ENCODE measurements at regions not wholly inside any gene's neighbourhood (a gene's known extent, or its start where the extent isn't known, plus 50 kb on each side); places are given as distances from the start of the nearest gene placed in this dataset.

DNA sequence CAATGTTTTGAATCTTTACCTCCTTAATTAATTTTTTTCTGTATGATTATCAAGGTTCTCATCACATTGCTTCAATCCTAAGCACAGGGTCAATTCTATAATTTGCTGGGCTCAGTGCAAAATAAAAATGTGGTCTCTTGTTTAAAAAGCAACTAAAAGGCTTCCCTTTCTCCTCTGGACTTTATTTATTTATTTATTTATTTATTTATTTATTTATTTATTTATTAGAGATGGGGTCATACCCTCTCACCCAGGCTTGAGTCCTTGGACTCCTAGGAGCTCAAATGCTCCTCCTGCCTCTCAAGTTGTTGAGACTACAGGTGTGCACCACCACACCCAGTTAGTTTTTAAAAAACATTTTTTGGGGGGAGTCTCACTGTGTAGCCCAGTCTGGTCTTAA lies 710.1 kb upstream of the REG3G start:
- DNase-seq, result no peak

DNA sequence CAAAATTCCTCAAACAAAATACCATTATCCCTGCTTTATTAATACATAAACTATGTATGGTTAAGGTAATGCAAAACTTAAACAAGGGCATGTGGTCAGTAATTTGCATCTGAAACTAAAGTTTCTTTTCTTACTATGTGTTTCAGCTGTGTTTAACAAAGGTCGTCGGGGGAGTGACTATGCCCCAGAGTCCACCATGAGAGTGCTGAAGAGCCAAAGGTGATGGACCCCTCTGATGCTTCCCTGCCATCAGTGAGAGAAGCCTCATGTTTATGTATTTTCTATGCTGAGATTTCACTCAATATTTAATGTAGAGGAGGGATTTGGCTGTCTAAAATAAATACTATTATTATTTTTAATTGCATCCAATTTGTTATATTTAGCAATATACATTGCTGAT lies 707.2 kb upstream of the REG3G start:
- DNase-seq, result no peak

DNA sequence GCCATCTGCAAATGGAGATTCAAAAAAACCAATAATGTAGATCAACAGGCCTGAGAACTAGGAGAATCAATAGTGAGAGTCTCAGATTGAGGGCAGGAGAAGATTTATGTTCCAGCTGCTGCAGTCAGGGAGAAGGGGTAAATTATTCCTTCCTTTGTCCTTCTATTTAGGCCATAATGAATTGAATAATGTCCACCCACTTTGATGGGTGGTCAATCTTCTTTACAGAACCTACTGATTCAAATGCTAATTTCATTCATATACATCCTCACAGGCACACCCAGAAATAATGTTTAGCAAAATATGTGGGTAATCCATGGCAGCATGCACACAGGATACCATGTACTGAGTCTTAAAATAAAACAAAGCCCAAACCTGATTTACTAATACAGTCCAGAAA lies 695.3 kb upstream of the REG3G start:
- DNase-seq, result no peak

DNA sequence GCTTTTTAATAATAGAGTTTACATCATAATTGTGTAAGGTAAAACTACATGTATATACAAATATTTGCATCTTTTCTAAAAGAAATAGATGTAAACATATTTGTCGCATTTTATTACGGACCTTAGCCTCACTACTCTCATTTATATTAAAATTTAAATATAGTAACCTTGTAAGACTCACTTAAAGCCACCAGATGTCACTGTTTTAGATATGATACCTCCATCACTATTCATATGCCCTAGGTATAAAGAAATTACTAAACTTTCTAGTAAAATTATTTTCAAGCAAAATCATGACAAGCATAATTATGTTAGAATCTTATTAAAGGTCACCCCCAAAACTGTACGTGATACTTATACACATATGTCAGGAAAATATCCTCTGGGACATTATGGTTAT lies 674.3 kb upstream of the REG3G start:
- no peak for DNase-seq

DNA sequence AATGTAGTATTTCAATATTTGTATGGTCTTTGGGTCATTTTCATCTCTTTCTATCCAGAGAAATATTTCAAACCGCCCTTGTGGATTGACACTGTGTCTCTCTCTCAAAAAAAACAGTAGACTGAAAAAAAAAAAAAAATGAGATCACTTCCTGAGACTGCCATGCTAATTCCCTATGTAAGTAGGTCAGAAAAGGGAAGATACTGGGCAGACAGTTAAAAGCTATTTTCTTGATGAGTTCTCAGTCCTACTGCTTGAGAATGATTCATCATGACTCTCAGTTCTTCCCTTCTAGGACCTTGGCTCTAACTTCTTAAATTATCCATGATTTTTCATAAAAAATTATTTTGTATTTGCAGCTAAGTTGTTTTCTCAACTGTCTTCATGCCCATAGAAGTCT lies 672.3 kb upstream of the REG3G start:
- DNase-seq, result no peak

DNA sequence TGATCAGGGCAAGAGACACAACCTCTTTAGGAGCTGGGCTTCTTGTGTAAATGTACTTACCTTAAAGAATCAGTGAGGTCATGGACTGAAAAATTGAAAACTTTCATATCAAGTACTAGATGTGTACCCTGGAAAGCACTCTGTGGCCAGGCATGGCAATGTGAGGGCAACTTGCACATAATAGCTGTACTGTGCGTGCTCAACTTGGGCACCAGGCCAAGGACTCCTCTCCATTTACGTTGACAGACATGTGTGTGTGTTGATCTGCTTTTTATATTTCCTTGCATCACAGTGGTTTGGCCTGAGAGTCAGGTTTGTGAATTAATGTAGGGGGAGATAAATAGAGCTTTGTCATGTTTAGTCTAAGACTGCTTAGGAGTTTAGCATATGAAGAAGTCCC lies 669.5 kb upstream of the REG3G start:
- DNase-seq, result no peak

DNA sequence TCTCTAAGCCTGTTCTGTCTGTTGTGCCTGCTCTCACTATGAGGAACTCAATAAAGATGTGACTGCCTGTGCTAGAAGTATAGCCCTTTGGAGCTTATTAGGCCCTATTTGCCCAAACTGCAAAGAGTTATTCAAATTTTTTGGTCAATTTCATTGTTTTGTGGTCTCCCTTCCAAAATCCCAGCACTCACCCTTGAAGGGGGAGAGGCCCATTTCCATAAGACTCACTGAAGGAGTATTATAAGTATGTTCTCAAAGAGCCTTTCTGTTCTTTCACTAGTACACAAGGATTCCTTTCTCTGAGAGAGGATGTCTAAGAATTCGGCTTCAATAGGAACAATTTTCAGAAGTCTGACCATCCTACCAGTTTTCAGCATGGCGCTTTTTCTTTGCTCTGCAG lies 641.9 kb upstream of the REG3G start:
- DNase-seq, result no peak

DNA sequence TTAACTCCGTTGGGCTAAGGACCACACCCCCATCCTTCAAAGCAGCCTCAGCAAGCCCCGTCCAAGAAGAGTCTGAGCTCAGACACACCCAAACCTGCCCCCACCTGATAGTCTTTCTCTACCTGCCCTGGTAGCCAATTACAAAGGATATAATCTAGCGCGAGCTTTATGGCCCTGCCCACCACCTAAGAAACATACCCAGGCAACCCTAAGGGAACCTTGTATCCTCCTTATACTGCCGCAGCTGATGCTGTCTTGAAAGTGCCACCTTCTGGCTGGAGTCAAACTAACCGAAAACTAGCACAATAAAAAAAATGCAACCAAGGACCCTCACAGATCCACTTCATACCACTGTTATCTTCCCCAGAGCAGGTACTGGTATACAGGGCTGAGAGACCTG lies 628.3 kb upstream of the REG3G start:
- DNase-seq, result no peak

DNA sequence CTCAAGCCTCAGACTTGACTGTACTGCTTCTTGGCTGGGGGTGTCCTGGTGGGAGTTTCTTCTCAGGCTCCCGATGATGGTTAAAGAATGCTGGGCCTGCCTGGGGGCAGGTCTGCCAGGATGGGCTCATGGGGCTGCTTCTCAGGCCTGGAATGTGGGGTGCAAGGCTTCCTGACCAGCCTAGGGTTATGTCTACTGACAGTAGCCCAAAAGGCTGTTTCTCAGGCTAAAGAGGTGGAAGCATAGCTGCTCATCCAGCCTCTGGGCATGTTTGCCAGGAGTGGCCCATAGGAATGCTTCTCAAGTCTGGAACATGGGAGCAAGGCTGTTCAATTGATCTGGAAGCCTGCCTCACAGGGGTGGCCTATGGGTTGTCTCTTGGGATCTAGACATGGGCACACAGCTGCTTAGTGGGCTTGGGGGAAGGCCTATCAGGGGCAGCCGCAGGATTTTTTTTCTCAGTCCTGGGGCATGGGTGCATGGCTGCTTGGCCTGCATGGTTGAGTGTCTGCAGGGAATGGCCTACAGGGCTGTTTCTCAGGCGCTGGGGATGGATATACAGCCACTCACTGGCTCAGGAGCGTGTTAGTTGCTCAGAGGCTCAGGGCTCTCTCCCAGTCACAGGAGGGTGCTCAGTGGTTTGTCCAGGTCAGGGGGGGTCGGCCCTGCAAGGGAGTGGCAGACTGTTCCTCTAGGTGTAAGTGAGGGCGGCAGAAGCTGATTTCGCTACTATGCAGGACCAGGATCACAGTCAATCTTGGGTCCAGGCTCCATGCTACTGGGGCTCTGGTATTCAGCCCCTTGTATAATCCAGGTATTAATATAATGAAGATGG lies 617.3 kb upstream of the REG3G start:
- no peak for DNase-seq

DNA sequence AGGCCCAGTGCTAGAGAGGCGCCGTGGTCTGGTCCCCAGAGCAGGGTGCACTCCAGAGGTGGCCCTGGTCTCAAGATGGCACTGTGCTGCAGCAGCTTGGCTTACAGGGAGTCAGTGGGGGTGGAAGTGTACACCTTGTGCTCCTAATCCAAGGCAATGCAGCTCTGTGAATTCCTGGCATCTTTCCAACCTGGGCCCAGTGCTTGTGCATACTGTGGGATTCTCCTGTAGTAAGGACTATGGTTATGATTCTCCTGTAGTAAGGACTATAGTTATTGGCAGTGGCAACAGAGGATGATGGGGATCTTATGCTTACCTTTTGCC lies 616.7 kb upstream of the REG3G start:
- DNase-seq, result no peak

DNA sequence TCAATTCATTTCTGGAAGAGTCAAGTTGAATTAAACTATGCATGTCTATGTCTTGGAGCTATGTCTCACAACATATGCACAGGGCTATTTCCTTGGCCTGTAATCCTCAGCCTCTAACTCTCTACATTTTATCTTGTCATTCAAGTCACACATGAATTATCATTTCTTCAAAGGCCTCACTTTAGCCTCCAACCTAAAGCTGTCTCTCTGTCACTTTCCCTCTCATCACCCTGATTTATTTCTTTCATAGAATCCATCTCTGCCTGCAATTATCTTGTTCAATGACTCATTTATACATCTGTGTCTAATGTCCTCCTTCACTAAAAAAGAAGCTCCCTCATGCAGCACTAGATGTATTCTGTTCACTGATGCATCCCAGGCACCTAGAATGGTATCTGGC lies 614.2 kb upstream of the REG3G start:
- DNase-seq, result no peak

DNA sequence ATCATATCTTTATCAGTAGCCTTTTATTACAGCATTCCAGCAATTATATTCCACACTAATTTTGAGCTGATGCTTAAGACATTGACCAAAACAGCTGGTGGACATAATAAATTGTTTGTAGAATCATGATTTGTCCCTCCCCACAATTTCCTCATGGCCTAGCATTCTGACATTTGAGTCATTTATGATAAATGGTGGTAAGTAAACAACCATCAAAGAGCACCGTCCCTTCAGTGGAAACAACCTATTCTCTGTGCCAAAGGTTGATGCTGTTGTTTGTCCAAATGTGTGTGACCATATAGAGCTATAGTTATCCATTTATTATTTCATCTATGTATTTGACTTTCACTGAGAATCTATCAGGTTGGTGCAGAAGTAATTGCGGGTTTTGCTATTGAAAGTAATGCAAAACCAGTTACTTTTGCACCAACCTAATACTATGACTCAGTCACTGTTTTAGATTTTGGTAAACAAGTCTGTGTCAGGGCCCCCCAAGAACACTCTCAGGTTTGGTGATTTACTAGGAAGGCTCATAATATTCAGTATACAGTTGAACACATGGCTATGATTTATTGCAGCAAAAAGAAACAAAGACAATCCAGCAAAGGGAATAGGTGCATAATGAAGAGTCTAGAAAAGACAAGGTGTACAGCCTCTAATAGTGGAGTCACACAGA lies 608.7 kb upstream of the REG3G start:
- no peak for DNase-seq

DNA sequence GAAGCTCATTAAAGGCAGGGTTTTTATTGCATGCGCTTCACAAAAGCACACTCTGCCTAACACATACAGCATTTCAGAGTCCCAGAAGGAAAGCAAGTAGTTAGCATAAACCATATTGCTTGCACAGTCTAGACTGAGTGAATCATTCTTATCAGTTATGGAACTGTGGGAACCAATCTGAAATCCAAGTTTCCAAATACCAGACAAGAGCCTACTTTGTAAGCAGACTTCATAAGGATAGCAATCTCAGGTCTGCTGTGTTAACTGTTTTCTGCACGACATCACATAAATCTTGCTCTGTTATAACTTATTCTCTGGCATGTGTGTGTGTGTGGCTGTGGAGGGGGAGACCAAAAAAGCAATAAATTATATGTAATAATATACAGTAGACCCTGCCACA lies 608.1 kb upstream of the REG3G start:
- no peak for DNase-seq

DNA sequence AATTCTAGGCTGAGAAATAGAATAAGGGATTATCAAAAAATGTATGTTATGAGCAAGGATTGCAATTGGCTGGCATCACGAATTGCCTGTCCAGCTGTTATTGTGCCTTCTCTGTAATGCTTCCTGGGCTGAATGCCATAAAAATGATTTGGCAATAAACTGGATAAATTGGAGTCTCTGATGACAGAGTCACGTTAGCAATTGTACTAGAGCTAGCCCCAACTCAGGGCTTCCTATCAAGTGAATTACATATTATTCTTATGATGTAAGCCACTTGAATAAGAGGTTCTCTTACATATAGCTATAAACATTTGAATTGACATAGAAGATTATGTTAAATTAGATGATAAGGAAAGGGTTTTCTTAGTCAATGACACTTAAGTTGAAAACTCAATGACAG lies 607.5 kb upstream of the REG3G start:
- DNase-seq, result no peak

DNA sequence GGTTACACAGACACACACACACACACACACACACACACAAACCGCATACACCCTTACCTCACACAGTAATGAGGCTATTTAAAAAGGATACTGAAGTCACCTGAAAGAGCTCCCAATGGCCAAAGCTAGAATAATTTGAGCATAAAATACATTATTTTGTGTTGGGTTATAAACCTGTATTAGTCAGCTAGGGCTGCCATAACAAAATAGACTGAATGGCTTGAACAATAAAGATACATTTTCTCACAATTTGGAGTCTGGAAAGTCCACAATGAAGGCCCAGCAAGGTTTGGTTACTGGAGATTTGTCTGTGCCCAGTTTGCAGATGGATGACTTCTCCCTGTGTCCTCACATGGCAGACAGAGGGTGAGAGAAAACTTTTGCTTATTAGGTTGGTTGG lies 605.4 kb upstream of the REG3G start:
- no peak for DNase-seq

DNA sequence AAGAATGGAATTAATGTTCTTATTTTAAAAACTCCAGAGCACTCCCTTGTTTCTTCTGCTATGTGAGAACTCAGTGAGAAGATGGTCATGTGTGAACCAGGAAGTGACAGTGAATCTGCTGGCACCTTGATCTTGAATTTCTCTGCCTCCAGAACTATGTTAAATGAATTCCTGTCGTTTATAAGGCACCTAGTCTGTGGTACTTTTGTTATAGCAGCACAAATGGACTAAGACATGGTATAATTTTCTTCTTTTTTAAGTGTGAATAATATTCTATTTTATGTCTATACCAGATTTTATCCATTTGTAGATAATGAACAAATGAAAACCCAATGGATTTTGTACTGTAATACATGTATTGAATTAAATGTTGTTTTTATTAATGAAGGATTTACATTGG lies 601.9 kb upstream of the REG3G start:
- no peak for DNase-seq

DNA sequence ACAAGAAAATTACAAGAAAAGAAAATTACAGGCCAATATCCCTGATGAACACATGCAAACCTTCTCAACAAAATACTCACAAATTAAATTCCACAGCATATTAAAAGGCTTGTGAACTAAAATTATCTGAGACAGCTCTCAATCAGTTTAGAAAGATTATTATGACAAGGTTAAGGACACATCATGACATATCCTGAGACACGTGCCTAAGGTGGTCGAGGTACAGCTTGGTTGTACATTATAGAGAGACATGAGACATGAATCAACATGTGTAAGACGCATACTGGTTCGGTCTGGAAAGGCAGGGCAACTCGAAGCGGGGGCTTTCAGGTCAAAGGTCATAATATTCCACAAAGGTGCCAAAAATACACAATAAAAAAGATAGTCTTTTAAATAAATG lies 598.3 kb upstream of the REG3G start:
- no peak for DNase-seq

DNA sequence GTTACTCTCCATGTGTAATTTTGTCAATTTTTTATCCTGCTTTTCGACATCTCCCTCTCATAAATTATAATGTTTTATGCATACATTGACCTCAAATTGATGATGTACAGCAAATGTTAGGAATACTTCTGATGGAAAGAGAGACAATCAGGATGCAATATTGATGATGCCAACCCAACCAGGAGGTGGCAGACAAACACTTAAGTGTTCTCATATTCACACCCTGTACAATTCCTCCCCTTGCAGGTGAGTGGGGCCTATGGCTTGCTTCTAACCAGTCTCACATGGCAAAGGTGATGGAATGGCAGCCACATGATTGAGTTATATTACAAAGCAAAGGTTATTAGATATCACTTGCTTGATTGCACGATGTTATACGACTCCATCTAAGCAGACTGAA lies 594.3 kb upstream of the REG3G start:
- DNase-seq, result no peak

DNA sequence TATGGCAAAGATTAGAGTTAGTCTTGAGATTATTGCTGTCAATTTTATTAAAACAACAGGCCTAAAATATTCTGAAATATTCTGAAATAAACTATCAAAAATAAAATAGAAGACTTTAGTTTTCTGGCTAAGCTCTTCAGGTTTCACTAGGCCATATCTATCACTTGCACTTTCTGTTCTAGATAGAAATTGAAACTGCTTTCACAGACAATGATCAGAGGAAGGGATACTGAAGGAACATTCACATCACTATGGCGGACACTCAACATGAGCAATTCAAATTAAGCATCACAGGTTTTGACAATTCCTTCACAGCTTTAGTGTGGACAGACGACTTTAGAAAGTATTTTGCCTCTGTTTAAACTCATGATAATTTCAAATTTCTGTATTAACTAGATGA lies 586.4 kb upstream of the REG3G start:
- no peak for DNase-seq

DNA sequence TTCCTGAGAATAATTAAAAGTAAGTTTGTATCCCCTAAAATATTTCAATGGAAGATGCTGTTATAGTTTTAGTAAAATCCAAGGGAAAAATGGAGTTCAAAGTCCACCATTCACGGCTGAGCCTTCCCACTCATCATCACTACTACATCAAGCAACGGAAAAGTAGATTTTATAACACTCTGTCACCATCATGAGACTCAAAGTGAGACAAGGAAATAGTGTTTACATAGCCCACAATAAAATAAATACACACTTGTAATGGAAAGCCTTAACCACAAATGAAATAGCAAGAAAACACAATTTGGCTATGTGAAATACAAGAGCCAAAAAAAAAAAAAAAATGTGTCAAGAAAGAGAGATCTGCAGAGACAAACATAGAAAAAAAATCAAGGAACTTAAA lies 569.9 kb upstream of the REG3G start:
- DNase-seq, result no peak

DNA sequence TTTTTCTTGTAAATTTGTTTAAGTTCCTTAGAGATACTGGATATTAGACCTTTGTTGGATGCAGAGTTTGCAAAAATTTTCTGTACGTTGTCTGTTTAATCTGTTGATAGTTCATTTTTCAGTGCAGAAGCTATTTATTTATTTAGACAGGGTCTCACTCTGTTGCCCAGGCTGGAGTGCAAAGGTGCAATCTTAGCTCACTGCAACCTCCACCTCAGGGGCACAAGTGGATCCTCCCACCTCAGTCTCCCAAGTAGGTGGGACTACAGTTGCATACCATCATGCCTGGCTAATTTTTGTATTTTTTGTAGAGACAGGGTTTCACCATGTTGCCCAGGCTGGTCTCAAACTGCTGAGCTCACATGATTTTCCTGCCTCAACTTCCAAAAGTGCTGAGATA lies 568.2 kb upstream of the REG3G start:
- DNase-seq, result no peak

DNA sequence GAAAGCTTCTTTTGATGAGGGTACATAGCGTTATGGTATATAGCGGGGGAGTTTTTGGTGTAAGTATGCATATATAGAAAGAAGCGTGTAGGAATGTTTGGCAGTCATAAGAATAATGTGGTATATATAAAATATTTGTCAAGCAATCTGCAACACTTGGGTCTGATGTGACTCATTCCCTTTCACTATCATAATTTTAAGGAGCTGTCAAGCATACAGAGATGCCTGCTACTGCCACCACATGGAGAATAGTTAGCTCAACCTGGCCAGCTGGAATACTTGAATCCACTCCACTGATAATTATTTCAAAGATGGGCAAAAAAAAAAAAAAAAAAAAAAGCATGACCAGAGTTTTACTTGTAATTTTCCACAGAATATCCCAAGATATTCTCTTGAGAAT lies 559.8 kb upstream of the REG3G start:
- DNase-seq, result peak in 1 of 2 donors; percentile 6

DNA sequence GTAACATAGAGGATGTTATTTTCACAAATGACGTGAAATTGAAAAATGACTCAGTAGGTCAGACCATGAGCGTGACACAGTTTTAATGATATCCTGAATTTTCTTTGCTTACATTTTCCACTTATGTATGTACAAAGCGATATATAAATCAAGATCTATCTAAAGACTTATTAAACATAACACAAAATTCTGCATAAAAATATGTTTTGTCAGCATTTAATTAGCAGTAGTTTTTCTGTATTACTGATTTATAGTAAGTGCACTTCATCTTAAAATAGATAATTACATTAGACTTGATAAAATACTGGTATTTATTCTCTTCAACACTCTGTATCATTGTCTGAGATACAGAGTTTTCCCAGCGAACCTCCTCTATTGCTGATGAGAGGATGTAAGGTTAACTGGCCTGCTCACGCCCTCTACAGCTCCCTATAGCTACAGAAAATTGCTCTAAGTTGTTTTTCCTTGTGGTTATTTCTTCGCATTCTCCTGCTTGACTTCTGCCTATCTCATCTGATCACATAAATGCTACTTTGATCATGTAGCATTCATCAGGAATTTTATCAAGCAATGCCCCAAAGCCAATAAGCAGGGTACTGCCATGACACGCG lies 548.8 kb upstream of the REG3G start:
- DNase-seq, result no peak

DNA sequence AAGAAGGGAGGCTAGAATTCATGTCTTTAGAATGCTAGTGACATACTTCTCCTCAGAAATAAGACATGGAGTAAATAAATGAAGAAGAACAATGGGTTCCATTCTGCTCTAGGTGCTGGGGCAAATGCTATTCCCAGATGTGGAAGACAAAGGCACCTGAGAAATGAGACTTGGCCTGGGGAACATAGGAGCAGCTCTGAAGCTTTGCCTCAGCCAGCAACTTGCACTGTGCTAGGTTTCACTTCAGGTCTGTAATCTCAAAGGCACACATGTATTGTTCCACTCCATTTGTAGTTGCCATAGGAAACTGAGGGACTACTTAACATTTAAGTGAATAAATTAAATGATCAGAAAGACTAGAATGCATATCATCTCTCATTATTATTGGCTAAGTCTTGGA lies 538.9 kb upstream of the REG3G start:
- no peak for DNase-seq

DNA sequence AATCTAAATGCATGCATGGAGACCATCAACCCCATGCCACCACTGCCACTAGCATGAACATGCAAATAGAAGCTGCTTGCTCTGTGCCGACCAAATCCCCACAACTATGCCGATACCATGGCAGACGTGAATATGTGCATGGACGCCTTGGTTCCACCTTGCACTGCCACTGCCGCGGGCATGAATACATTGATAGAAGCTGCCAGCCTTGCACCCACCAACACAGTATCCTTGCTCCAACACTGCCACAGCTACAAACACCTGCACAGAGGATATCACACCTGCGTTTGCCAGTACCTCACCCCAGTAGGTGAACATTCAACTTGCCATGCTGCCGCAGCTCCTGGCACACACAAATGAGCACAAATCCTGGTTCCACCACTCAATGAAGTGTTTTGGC lies 527.4 kb upstream of the REG3G start:
- no peak for DNase-seq
